HG02981 (cell line): ENCODE measurements at regions not wholly inside any gene's neighbourhood (a gene's known extent, or its start where the extent isn't known, plus 50 kb on each side); places are given as distances from the start of the nearest gene placed in this dataset.

Experiments used
- ATAC-seq: cut with Tn5 transposase; IDR thresholded peaks from one replicate; pipeline ENCODE4 v1.9.1; 2021; ENCODE audit warnings: mild to moderate bottlenecking, moderate library complexity; ENCODE audit not compliant: unreplicated experiment

DNA sequence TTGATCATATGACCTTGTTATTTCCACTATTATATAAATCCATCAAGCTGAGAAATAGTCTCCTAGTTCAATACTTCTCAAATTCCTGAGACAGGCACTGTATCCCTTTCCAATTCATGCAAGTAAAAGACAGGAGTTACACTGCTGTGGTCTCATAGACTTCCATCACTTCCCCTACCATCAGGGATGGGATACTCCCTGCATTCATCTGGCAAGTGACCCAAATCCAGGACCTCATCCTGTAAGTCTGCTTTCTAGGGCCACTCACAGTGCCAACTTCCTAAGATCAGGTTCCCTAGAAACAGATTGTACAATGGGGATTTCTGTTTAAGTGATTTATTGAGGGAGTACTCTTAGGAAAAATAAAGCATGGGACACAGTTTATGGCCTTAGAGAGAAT is 424.0 kb upstream of the CDH7 start:
- no peak for ATAC-seq

- no peak for ATAC-seq
Measured at GRCh38 chr18:65322895-65323294, 427.9 kb upstream of the CDH7 start.

DNA sequence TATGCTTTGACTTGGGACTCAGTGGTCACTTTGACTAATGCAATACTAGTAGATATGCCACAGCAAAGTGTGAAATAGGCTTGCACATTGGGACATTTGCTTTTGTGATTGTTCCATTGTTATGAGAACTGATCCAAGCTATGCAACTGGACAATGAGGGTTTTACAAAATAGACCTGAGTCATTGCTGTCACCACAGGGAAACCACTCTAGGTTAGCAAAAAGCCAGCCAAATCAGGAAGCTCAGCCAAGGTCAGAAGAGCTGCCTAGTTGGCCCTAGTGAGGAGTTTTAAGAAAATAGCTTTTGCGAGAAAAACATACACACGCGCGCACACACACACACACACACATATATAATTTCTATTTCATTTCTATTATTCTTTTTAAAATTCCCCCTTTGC is 452.4 kb upstream of the CDH7 start:
- ATAC-seq = no peak

GRCh38 chr18:65288908-65289307 is 461.9 kb upstream of the CDH7 start:
- ATAC-seq = no peak

- no peak for ATAC-seq
Measured at GRCh38 chr18:65287652-65288051, 463.2 kb upstream of the CDH7 start.

GRCh38 chr18:65282096-65282495 is 468.7 kb upstream of the CDH7 start:
- ATAC-seq = no peak

GRCh38 chr18:65279668-65280305 is 471.0 kb upstream of the CDH7 start:
- no peak for ATAC-seq

DNA sequence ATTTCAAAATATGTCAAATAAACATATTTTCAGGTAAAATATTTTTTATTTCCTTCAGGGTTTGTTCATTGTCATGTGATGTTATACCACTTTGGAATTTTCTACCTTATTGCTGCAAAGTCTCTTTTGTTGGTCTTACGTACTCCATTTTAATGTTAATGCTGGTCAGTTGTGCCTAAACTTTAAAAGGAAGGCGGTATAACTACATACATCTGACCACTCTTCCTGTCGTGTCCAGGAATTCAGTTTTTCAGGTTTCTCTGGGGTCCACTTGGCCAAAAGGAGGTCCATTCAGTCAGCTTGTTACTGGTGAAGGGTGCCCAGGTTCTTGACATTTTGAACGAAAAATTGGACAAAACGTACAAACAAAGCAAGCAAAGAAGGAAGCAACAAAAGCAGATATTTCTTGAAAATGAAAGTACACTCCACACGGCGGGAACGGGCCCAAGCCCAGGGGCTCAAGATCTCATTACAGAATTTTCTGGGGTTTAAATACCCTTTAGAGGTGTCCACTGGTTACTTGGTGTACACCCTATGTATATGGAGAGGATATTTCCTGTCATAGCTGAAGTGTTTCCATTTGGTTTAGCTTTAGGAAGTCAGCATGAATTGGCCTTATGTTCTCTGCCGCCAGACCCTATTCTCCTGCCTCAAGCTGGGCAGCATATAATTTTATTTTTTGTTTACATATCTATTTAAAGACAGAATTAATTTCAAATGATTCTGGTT is 471.7 kb upstream of the CDH7 start:
- ATAC-seq = no peak

GRCh38 chr18:65269375-65269774 is 481.4 kb upstream of the CDH7 start:
- ATAC-seq = no peak

DNA sequence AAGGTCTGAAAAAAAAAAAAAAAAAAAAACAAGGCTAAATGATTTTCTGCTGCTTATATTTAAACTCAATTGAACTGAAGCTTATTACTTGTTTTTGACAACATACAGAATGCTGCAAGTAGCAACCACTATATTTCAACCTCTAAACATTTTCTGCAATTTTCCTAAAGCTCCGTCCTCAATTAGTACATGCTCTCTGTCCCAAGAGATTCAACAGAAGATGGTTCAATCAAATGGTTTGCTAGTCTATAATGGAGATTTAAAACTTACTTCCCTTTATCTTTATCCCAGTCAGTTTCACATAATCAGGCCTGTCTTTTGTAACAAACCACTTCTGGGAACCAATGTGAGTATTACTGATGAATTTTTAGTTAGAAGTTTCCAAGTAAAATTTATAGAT is 485.1 kb upstream of the CDH7 start:
- ATAC-seq = no peak

GRCh38 chr18:65260030-65260429 is 490.8 kb upstream of the CDH7 start:
- no peak for ATAC-seq

DNA sequence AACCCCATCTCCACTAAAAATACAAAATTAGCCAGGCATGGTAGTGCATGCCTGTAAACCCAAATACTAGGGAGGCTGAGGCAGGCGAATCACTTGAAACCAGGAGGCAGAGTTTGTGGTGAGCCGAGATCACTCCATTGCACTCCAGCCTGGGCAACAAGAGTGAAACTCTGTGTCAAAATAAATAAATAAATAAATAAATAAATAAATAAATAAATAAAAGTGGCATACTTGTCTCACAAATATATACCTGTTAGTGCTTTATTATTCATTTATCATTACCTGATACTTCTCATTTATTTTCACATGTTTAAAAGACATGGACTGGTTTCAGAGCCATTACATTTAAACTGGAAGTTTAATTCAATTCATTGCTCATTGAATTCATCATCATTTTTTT is 491.4 kb upstream of the CDH7 start:
- ATAC-seq = no peak

- ATAC-seq = no peak
Measured at GRCh38 chr18:65257149-65257548, 493.7 kb upstream of the CDH7 start.

GRCh38 chr18:65255417-65255816 is 495.4 kb upstream of the CDH7 start:
- ATAC-seq = no peak

DNA sequence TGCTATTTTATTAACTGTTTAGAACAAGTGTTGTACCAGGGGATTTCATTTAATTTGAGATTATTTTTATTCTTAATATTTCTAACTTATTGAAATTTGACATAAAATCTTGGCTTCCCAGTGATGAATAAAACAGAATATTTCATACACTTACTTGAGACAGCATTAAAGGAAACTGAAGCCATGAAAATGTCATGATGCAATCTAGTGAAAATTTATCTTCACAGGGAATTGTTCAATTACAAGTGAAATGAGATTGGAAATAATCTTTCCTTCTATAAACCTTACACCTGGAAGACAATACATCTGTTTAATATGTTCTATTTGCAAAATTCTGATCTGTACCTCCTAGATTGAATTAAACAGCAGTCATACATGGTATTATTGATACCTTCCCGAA is 511.0 kb upstream of the CDH7 start:
- no peak for ATAC-seq

GRCh38 chr18:65235966-65236624 is 514.7 kb upstream of the CDH7 start:
- no peak for ATAC-seq

- ATAC-seq = no peak
Measured at GRCh38 chr18:65230311-65230710, 520.5 kb upstream of the CDH7 start.

- ATAC-seq = no peak
Measured at GRCh38 chr18:65227970-65228369, 522.8 kb upstream of the CDH7 start.

- no peak for ATAC-seq
Measured at GRCh38 chr18:65221736-65222135, 529.1 kb upstream of the CDH7 start.

DNA sequence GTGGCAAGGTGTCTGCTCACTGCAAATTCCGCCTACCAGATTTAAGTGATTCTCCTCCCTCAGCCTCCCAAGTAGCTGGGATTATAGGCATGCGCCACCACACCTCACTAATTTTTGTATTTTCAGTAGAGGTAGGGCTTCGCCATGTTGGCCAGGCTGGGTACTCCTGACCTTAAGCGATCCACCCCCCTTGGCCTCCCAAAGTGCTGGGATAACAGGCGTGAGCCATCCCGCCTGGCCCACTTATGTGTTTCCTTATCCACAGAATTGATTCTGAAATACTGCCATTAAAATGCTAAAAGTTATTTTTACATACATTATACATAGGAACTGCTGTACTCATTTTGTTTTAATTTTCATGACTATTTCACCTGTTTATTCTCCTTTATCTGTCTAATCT is 529.7 kb upstream of the CDH7 start:
- no peak for ATAC-seq

DNA sequence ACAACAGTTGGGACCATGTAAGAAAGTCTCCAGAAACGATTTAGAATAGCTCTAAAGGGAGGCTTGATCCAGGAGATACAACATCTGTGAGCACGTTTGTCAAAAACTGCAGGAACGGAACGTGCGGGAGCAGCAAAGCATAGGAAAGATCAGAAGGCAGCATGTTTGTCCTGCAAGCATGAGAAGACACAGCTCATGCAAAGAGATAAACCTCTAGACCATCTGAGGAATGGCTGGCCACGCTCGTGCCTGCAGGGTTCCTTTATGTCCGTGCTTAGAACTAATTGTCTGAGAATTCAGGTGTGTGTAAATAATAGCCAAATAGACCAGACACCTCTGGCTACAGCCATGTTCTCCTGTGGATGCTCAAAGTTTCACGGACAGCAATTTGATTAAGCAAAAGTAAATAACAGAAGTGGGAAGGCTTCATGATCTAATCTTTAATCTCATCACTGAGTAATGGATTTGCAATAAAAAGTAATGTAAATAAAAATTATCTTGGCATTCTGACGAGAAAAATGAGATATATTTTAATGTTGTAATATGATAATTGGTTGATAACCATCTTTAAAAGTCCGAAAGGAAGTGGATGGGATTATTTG is 534.8 kb upstream of the CDH7 start:
- ATAC-seq = no peak

- ATAC-seq = no peak
Measured at GRCh38 chr18:65214456-65214855, 536.4 kb upstream of the CDH7 start.
